ENCODE measurements at regions not wholly inside any gene's neighbourhood (a gene's known extent, or its start where the extent isn't known, plus 50 kb on each side); places are given as distances from the start of the nearest gene placed in this dataset.

GRCh38 chr9:20224756-20225155 is 397.5 kb downstream of the MLLT3 start:
- TF ChIP-seq CTCF (conservative IDR thresholded peaks at IDR 0.05): no peak
- no peak for TF ChIP-seq ZFX (IDR thresholded peaks at IDR 0.05)

Measured in C4-2B (cell line).